Kidney epithelial cell (primary cell): ENCODE measurements at regions not wholly inside any gene's neighbourhood (a gene's known extent, or its start where the extent isn't known, plus 50 kb on each side); places are given as distances from the start of the nearest gene placed in this dataset.

ENCODE experiments used
- DNase-seq: peaks from one replicate; pipeline ENCODE4 v3.0.0-alpha.2; 2010; ENCODE audit warnings: low read depth
- H3K27me3 ChIP-seq: 2 replicates; pipeline ENCODE4 v1.6.0; 2011; ENCODE audit warnings: low read length; ENCODE audit not compliant: control insufficient read depth, insufficient read depth
- H3K36me3 ChIP-seq: 2 replicates; pipeline ENCODE4 v1.5.1; 2011; ENCODE audit warnings: low read length; ENCODE audit not compliant: control insufficient read depth, insufficient read depth
- H3K4me3 ChIP-seq: 2 replicates; pipeline ENCODE4 v1.5.1; 2011; ENCODE audit warnings: low read depth, mild to moderate bottlenecking, control low read depth, low read length
- CTCF ChIP-seq: IDR thresholded peaks from 2 replicates; pipeline ENCODE4 v1.5.1; 2011; ENCODE audit warnings: mild to moderate bottlenecking, moderate library complexity, low read length, control low read depth, inconsistent platforms; ENCODE audit not compliant: insufficient read depth, poor library complexity, severe bottlenecking

- Histone ChIP-seq H3K4me3 (no peak overlapping the region), H3K27me3 (no peaks in the 10 kb centered on the region), H3K36me3 (no peaks in the 10 kb centered on the region)
- DNase-seq, result no peak
- no peak for TF ChIP-seq CTCF
These were observed 78.2 kb upstream of the BOC start for GRCh38 chr3:113133140-113133539.

GRCh38 chr3:113136071-113136470 lies 75.3 kb upstream of the BOC start:
- Histone ChIP-seq H3K36me3 (no peaks in the 10 kb centered on the region), H3K27me3 (no peaks in the 10 kb centered on the region), H3K4me3 (no peak overlapping the region)
- peak; percentile 58 for TF ChIP-seq CTCF
- DNase-seq, result no peak

- DNase-seq, result no peak
- TF ChIP-seq CTCF, result no peak
- H3K27me3 ChIP-seq, result no peaks in the 10 kb centered on the region
- no peak overlapping the region for H3K4me3 ChIP-seq
- H3K36me3 ChIP-seq, result no peaks in the 10 kb centered on the region
These were observed 74.8 kb upstream of the BOC start for GRCh38 chr3:113136544-113136943.

GRCh38 chr3:113138839-113139743 lies 72.3 kb upstream of the BOC start:
- no peak for TF ChIP-seq CTCF
- no peaks in the 10 kb centered on the region for H3K27me3 ChIP-seq
- no peaks in the 10 kb centered on the region for H3K36me3 ChIP-seq
- no peak for DNase-seq
- H3K4me3 ChIP-seq, result no peak overlapping the region

GRCh38 chr3:113140876-113141275 lies 70.5 kb upstream of the BOC start:
- TF ChIP-seq CTCF, result no peak
- no peak overlapping the region for H3K4me3 ChIP-seq
- no peaks in the 10 kb centered on the region for H3K36me3 ChIP-seq
- H3K27me3 ChIP-seq, result no peaks in the 10 kb centered on the region
- DNase-seq, result no peak

GRCh38 chr3:113141543-113141942 lies 69.8 kb upstream of the BOC start:
- DNase-seq, result no peak
- no peaks in the 10 kb centered on the region for H3K36me3 ChIP-seq
- TF ChIP-seq CTCF, result no peak
- no peak overlapping the region for H3K4me3 ChIP-seq
- H3K27me3 ChIP-seq, result no peaks in the 10 kb centered on the region
